Breast epithelium (tissue), 3 donors: ENCODE measurements at regions not wholly inside any gene's neighbourhood (a gene's known extent, or its start where the extent isn't known, plus 50 kb on each side); places are given as distances from the start of the nearest gene placed in this dataset.

ENCODE experiments used
- POLR2A ChIP-seq: fragments of 450-650 bp; IDR thresholded peaks from one replicate; pipeline ENCODE4 v1.6.1; 2016; ENCODE audit warnings: antibody characterized with exemption, mild to moderate bottlenecking, moderate library complexity
- TF ChIP-seq, protein P1 (sequence below), 3 donors: fragments of 450-650 bp; IDR thresholded peaks; one replicate each; pipeline ENCODE4 v1.5.1; 2016 to 2017; ENCODE audit warnings: antibody characterized with exemption in 3 of 3, mild to moderate bottlenecking in 3 of 3, moderate library complexity in 3 of 3

DNA sequence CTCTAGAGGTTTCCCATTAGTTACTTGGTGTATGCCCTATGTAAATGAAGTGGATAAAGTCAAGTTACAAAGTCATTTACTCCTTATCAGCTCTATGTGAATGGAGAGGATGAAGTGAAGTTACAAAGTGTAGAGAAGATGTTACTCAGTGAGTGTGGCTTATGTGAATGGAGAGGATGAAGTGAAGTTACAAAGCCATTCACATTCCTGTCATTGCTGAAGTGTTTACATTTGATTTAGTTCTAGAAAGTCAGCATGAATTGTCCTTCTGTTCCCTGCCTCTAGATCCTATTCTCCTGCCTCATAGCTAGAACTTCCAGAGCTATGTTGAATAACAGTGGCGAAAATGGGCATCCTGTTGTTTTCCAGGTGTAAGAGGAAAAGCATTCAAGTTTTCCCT, 880.1 kb downstream of the DNAJB9 start:
- no peak for TF ChIP-seq POLR2A
- TF ChIP-seq, protein P1, sequence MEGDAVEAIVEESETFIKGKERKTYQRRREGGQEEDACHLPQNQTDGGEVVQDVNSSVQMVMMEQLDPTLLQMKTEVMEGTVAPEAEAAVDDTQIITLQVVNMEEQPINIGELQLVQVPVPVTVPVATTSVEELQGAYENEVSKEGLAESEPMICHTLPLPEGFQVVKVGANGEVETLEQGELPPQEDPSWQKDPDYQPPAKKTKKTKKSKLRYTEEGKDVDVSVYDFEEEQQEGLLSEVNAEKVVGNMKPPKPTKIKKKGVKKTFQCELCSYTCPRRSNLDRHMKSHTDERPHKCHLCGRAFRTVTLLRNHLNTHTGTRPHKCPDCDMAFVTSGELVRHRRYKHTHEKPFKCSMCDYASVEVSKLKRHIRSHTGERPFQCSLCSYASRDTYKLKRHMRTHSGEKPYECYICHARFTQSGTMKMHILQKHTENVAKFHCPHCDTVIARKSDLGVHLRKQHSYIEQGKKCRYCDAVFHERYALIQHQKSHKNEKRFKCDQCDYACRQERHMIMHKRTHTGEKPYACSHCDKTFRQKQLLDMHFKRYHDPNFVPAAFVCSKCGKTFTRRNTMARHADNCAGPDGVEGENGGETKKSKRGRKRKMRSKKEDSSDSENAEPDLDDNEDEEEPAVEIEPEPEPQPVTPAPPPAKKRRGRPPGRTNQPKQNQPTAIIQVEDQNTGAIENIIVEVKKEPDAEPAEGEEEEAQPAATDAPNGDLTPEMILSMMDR (IDR thresholded peaks at IDR 0.05) = no peak
